Progenitor cell of endocrine pancreas (in vitro differentiated cells): ENCODE measurements at regions not wholly inside any gene's neighbourhood (a gene's known extent, or its start where the extent isn't known, plus 50 kb on each side); places are given as distances from the start of the nearest gene placed in this dataset.
A peak's percentile ranks its signal among the peaks of the same experiment; 100 is the strongest.

Experiments used
- DNase-seq: peaks from one replicate; pipeline ENCODE4 v3.0.0; 2021; ENCODE audit warnings: low spot score; ENCODE audit not compliant: unreplicated experiment
- H3K27ac Mint-ChIP-seq: 2 replicates; pipeline ENCODE4 v1.8.0; 2021; ENCODE audit warnings: mild to moderate bottlenecking, moderate library complexity, mixed read lengths
- H3K27me3 Mint-ChIP-seq: 2 replicates; pipeline ENCODE4 v1.8.0; 2021; ENCODE audit warnings: mixed read lengths
- H3K36me3 Mint-ChIP-seq: 2 replicates; pipeline ENCODE4 v1.8.0; 2022; ENCODE audit warnings: mixed read lengths; ENCODE audit not compliant: insufficient read depth
- H3K4me1 Mint-ChIP-seq: 2 replicates; pipeline ENCODE4 v1.8.0; 2021; ENCODE audit warnings: low read depth, mixed read lengths
- H3K4me3 Mint-ChIP-seq: 2 replicates; pipeline ENCODE4 v1.8.0; 2021; ENCODE audit warnings: low read depth, mild to moderate bottlenecking, moderate library complexity, mixed read lengths
- H3K9me3 Mint-ChIP-seq: 2 replicates; pipeline ENCODE4 v1.8.0; 2021; ENCODE audit warnings: low read depth, mixed read lengths
- TF ChIP-seq, protein P1 (sequence below): fragments of 200-600 bp; sonication (generic); IDR thresholded peaks from one replicate; pipeline ENCODE4 v1.5.0; 2021; ENCODE audit warnings: antibody characterized with exemption, mild to moderate bottlenecking; ENCODE audit not compliant: unreplicated experiment

GRCh38 chr5:62786099-62786498 is 207.5 kb downstream of the LRRC70 start:
- Mint-ChIP-seq H3K9me3 (no peaks in the 10 kb centered on the region), H3K36me3 (no peaks in the 10 kb centered on the region), H3K4me1 (peaks cover 1% of the 10 kb centered on the region), H3K27me3 (no peaks in the 10 kb centered on the region), H3K4me3 (no peak overlapping the region), H3K27ac (no peak overlapping the region)
- TF ChIP-seq, protein P1, sequence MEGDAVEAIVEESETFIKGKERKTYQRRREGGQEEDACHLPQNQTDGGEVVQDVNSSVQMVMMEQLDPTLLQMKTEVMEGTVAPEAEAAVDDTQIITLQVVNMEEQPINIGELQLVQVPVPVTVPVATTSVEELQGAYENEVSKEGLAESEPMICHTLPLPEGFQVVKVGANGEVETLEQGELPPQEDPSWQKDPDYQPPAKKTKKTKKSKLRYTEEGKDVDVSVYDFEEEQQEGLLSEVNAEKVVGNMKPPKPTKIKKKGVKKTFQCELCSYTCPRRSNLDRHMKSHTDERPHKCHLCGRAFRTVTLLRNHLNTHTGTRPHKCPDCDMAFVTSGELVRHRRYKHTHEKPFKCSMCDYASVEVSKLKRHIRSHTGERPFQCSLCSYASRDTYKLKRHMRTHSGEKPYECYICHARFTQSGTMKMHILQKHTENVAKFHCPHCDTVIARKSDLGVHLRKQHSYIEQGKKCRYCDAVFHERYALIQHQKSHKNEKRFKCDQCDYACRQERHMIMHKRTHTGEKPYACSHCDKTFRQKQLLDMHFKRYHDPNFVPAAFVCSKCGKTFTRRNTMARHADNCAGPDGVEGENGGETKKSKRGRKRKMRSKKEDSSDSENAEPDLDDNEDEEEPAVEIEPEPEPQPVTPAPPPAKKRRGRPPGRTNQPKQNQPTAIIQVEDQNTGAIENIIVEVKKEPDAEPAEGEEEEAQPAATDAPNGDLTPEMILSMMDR = no peak
- no peak for DNase-seq

DNA sequence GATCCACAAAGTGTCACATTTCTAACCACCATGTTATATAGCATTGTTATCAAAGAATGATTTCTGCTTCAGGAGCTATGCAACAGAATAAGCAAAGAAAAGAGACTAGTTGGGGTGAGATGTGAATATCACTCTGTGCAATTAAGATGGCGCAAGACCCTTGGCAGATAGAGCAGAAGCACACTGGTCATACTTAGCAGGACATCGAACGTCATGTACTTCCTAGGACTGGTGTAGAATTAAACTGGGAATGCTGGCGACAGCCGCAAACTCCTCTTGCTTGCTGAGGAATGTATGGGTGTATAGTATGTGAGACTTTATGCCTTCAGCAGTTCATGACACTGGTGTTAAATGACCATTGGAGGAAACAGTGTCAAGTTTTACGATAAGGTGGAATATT is 207.0 kb downstream of the LRRC70 start:
- Mint-ChIP-seq H3K27me3 (no peaks in the 10 kb centered on the region), H3K9me3 (no peaks in the 10 kb centered on the region), H3K36me3 (no peaks in the 10 kb centered on the region), H3K4me3 (no peak overlapping the region), H3K27ac (no peak overlapping the region), H3K4me1 (peaks cover 1% of the 10 kb centered on the region)
- DNase-seq = no peak
- TF ChIP-seq, protein P1 = no peak

DNA sequence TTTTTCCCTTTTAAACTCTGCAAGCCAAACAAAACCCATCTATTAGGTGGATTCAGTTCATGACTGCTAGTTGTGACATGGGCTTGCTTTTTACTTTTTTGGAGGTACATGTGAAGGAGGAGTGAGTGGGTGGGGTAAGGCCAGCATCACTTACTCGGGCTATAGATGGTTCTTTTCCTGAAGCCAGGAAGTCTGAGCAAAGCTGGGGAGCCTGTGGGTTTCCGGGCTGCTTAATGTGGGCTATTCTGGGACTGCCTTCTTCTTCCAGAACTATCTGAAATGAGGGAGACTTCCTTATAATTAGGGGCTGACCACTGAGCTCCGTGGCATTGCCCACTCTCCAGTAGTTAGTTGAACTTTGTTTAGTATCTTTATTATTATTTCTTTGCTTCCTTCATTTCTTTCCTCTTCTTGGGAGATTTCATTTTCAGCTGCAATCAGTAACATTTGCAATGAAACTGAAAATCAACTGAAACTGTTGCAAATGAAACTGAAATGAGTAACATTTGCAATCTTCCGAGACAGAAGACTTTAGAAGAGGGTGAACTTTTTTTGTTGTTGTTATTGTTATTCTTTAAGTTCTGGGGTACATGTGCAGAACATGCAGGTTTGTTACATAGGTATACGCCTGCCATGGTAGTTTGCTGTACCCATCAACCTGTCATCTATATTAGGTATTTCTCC is 204.9 kb downstream of the LRRC70 start:
- TF ChIP-seq, protein P1 = no peak
- peaks cover 1% of the 10 kb centered on the region for H3K4me1 Mint-ChIP-seq
- peak overlapping the region; percentile 16 for H3K27ac Mint-ChIP-seq
- no peak overlapping the region for H3K4me3 Mint-ChIP-seq
- H3K9me3 Mint-ChIP-seq = no peaks in the 10 kb centered on the region
- H3K27me3 Mint-ChIP-seq = no peaks in the 10 kb centered on the region
- H3K36me3 Mint-ChIP-seq = no peaks in the 10 kb centered on the region
- DNase-seq = no peak

GRCh38 chr5:62780888-62781287 is 202.3 kb downstream of the LRRC70 start:
- Mint-ChIP-seq H3K4me3 (no peak overlapping the region), H3K27ac (no peak overlapping the region), H3K4me1 (no peaks in the 10 kb centered on the region), H3K36me3 (no peaks in the 10 kb centered on the region), H3K9me3 (no peaks in the 10 kb centered on the region), H3K27me3 (no peaks in the 10 kb centered on the region)
- TF ChIP-seq, protein P1 = no peak
- DNase-seq = no peak

GRCh38 chr5:62780230-62780629 is 201.6 kb downstream of the LRRC70 start:
- Mint-ChIP-seq H3K36me3 (no peaks in the 10 kb centered on the region), H3K9me3 (no peaks in the 10 kb centered on the region), H3K27me3 (no peaks in the 10 kb centered on the region), H3K4me1 (no peaks in the 10 kb centered on the region), H3K27ac (no peak overlapping the region), H3K4me3 (no peak overlapping the region)
- no peak for DNase-seq
- TF ChIP-seq, protein P1 = no peak
